GM21529 (cell line): ENCODE measurements at regions not wholly inside any gene's neighbourhood (a gene's known extent, or its start where the extent isn't known, plus 50 kb on each side); places are given as distances from the start of the nearest gene placed in this dataset.
A peak's percentile ranks its signal among the peaks of the same experiment; 100 is the strongest.

ENCODE experiments used
- ATAC-seq: cut with Tn5 transposase; IDR thresholded peaks from one replicate; pipeline ENCODE4 v1.9.1; 2021; ENCODE audit not compliant: unreplicated experiment

- no peak for ATAC-seq
Observed at GRCh38 chr9:91094324-91095088, 267.2 kb downstream of the AUH start.

DNA sequence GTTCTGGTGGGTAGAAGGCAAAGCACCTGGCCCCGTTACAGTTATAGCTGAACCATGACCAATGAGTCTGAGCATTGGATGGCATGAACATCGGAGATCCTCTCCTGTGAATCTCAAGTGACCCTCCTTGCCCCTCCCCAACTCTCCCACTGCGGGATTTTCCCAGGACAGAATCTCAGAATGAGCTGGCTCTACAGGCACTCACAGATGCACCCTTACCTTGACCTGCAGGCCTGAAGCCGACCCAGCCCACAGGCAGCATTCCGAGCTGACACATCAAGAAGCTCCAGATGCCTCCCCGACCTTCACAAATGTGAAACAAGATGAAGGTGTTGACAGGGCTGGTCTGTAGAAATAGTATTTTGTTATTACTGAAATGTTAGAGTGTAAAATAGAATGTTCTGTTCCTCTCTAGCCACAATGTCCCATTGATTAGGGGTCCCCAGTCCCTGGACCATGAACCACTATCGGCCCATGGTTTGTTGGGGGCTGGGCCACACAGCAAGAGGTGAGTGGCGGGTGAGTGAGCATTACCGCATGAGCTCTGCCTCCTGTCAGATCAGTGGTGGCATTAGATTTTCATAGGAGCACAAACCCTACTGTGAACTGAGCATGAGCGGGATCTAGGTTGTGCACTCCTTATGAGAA is 263.4 kb downstream of the AUH start:
- no peak for ATAC-seq

DNA sequence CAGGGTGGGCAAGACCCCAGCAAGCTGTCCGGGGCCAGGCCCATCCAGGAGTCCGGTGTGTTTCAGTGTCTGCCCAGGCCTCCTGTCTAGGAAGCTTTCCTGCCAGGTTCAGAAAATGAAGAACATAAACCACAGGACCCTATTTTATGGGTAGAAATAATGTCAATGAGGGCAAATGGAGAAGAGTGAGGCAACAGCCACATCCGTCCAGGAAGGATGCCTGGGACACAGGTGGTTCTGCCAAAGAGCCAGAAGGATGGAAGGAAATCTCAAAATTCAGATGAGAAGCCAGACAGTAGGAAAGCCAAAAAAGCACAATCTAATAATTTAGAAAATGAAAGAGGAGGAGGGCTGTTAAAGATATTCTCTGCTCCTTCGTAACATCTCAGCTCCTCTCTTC is 262.3 kb downstream of the AUH start:
- no peak for ATAC-seq

GRCh38 chr9:91100878-91101450 is 260.8 kb downstream of the AUH start:
- no peak for ATAC-seq

- ATAC-seq, result peak; percentile 45
Observed at GRCh38 chr9:91101611-91102168, 260.0 kb downstream of the AUH start.

GRCh38 chr9:91102269-91102668 is 259.4 kb downstream of the AUH start:
- ATAC-seq, result no peak

DNA sequence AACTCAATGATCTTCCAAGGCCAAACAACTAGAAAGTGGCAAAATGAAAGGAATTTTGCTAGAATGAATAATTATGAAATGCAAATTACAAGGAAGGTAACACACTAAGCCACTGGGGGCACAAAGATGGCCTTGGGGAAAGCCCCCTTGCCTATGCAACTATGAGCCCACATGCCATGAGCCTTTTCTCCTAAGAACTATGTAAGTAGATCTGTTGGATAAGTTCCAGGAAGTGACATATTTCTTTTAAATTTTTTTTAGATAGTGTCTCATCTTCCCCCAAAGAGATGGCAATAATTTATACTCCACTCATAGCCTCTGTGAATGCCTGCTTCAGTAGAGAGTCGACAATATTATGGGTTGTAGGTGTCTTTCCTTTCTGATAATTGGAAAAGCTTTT is 257.8 kb downstream of the AUH start:
- ATAC-seq, result no peak

DNA sequence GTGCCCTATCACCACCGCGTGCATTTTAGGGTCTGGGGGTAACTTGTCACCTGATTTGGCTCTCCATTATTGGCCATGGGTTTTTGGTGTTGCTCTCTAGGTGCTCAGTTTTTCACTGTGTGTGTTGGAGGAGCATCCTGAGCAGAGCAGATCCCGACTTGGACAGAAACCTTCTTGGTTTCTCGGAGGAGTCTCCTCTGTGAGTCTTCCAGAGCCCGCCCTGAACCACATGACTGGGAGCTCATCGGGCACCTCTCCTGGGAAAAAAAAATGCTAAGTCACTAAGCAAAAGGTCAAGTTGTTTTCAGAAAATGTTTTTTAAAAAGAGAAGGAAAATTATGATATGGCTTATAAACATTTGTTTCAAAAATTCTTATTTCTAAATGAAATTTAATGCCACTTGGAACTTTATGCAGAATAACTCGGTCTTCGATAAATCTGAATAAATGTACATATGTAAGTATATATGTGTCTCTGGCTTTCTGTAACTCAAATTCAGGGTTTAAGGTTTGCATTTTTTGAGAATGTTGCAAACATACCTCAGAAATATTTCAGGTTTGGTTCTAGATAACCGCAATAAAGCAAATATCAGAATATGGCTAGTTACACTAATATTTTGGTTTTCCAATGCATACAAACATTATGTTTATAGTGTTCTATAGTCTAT is 255.2 kb downstream of the AUH start:
- ATAC-seq, result no peak

GRCh38 chr9:91111226-91111625 is 250.5 kb downstream of the AUH start:
- ATAC-seq, result no peak

- no peak for ATAC-seq
Observed at GRCh38 chr9:91111876-91112275, 249.8 kb downstream of the AUH start.

GRCh38 chr9:91113016-91113415 is 248.7 kb downstream of the AUH start:
- ATAC-seq, result no peak

- no peak for ATAC-seq
Observed at GRCh38 chr9:91114450-91114849, 247.3 kb downstream of the AUH start.

DNA sequence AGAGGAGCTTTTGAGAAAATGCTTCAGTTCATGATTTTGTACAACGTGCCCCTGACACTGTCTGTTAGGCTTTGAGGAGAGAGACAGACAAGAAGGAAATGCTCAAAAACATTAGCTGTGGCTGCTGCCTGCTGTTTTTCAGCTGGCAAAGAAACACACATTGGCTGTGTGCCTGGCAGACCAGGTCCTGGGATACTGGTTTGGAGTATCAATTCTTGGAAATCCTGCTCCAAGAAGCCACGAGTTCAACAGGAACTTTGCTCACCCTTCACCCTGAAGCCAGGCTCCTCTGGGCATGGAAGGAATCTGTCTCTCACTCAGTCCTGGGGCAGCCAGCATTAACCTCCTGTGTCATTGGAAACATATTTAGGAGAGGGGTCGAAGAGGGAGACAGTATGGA is 245.5 kb downstream of the AUH start:
- ATAC-seq, result no peak

DNA sequence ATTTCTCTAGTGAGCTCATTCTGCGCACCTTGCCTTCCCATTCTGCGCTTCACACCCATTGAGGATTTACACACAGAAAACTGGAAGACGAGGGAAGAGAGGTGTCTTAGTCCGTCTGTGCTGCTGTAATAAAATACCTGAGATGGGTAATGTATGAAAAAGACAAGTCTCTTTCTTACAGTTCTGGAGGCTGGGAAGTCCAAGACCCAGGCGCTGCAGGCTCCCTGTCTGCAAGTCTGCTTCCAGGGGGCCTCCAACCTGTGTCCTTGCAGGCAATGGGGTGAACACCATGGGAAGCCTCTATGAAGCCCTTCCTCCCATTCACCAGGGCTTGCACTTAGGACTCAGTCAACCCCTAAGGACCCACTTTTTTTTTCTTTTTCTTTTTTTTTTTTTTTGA is 245.0 kb downstream of the AUH start:
- ATAC-seq, result no peak

DNA sequence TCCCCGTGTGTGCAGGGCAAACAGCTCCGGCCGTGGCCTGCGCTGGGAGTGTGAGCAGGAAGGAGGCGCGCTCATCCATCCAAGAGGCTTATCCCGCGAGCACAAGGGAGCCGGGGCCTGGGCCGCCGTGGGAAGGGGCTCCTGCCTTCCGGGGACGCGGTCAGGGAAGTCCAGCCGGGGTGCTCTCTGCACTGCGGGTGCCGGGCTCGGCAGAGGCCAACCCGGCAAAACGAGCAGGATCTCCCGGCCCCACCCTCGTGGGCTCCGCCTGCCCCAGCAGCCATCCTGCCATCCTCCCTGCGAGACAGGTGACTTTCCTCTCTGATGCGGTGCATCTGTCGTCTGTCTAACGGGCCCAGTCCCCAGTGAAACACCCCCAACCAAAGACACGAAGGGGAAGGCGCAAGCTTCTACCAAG is 244.2 kb downstream of the AUH start:
- no peak for ATAC-seq

- no peak for ATAC-seq
Observed at GRCh38 chr9:91117959-91118703, 243.6 kb downstream of the AUH start.

GRCh38 chr9:91118704-91119025 is 243.1 kb downstream of the AUH start:
- no peak for ATAC-seq

DNA sequence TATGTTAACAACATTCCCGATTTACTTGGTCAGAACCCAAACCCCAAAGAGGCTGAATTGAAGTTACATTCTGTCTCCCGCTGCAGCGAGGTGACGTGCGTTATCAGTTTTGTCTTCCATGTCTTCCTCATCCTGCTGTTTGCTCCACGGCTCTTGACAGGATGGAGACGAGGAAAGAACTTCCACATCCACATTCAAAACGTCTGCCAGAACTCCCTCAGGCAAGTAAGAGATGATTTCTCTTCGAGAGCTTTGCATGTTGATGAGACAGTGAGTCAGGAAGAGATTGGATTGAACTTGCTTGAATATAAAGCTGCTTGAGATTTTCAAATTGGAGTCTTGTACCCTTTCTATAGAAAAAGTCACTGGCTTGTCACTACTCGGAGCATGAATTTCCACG is 242.6 kb downstream of the AUH start:
- no peak for ATAC-seq

DNA sequence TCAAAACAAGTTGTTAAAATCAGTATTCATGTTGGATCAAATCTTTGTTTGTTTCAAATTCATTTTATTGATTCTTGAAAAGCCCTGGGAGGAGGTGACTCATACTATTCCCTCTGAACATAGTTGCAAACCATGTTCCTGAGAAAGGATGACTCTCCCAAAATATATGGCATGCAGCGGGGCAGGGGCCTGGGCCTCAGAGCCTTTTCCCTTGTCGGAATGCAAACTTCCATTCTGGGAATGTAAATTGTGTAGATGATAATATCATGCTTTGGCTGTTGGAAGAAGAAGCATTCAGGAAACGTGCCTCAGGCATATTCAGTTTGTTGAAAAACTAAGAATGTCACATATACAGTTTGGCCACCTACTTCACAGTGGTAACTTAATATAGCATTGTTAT is 242.0 kb downstream of the AUH start:
- no peak for ATAC-seq

DNA sequence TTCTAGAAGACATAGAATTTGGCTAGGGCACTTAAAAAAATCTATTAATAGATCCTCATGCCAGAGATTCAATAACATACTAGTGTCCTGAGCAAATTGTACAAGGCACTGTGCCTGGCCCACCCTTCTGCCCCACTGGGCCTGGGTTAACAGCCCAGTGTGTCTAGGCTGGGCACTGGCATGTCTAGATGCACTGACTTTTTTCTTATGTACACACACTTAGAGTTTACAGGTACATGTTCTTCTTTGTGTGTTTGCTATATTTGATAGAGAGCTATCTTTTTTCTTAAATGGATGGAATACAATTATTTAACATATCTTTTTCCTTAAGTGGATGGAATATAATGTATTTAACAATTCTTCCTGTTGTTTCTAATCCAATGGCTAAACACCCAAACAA is 241.5 kb downstream of the AUH start:
- ATAC-seq, result no peak

DNA sequence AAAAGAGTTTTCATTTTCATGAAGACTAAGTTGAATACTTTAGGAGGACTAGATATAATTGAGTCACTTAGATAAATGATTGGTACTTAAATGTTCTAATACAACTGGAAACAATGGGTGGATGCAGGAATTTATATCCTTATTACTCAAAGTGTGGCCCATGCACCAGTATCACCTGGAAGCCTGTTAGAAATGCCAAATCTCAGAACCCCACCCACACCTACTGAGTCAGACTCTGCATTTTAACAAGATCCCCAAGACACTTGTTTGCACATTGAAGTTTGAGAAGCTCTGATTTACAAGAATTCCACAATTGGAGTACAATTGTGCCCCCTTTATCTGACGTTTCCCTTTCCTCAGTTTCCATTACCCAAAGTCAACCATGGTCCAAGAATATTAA is 239.0 kb downstream of the AUH start:
- no peak for ATAC-seq
